ENCODE measurements at regions not wholly inside any gene's neighbourhood (a gene's known extent, or its start where the extent isn't known, plus 50 kb on each side); places are given as distances from the start of the nearest gene placed in this dataset.

GRCh38 chr3:73901686-73902085 is 276.9 kb upstream of the PDZRN3 start:
- H2AFZ ChIP-seq (ENCODE audit: control insufficient read depth, low read depth, low read length) = no peak overlapping the region
- no TSS peak for BruUV-seq (replicated peaks)
- SMC1A ChIA-PET (ENCODE audit: uncharacterized antibody, unreplicated experiment) = interaction anchor here (0.6 kb wide), 1 partner anchor 13 kb away, joined by 4 read pairs; no protein-coding TSS in a partner anchor
- no peaks in the 10 kb centered on the region for H3K36me3 ChIP-seq (ENCODE audit: control insufficient read depth in 2 of 2, insufficient read depth in 2 of 2, low read length in 1 of 2)
- ATAC-seq (no peak), FAIRE-seq (no peak), DNase-seq (ENCODE audit: low read depth, low spot score) (no peak)
- in situ Hi-C loops (cut with MboI) = no loop called here
- intact Hi-C loops (cut with micrococcal nuclease; ENCODE audit: unreplicated experiment) = no loop called here
- H3K79me2 ChIP-seq (ENCODE audit: control insufficient read depth, insufficient read depth, low read length) = no peaks in the 10 kb centered on the region
- H3K27me3 ChIP-seq (replicated peaks in 1 of 2; ENCODE audit: control insufficient read depth in 2 of 2, insufficient read depth in 2 of 2, low read length in 1 of 2) = no peaks in the 10 kb centered on the region
- TF ChIP-seq STAT3 (IDR thresholded peaks at IDR 0.05; ENCODE audit: low read depth, low read length) = no peak
- no peak for TF ChIP-seq SMAD1 (IDR thresholded peaks at IDR 0.05; ENCODE audit: low read depth, partially characterized antibody)
- TF ChIP-seq POLR2AphosphoS2 (IDR thresholded peaks at IDR 0.05; ENCODE audit: low read depth, low read length) = no peak
- no peak for TF ChIP-seq TCF7 (IDR thresholded peaks at IDR 0.05; ENCODE audit: borderline replicate concordance)
- TF ChIP-seq HSF1 (IDR thresholded peaks at IDR 0.05; ENCODE audit: low read depth, low read length) = no peak
- TF ChIP-seq MLLT1 (IDR thresholded peaks at IDR 0.05) = no peak
- no peak for TF ChIP-seq USF1 (IDR thresholded peaks at IDR 0.05; ENCODE audit: borderline replicate concordance, extremely low read length, insufficient read depth, low read depth, low read length)
- WGBS (ENCODE audit: insufficient coverage, insufficient replicate concordance, low lambda C conversion rate, missing lambda C conversion rate) = 5% methylated on average over 2 of the region's 2 CpGs
- H3K4me2 ChIP-seq (ENCODE audit: control insufficient read depth, insufficient read depth) = no peak overlapping the region
- H3K27ac ChIP-seq (ENCODE audit: control insufficient read depth, insufficient read depth) = no peak overlapping the region
- CTCF ChIA-PET = no interaction called here
- H3K4me3 ChIP-seq = no peak overlapping the region
- POLR2A ChIA-PET = no interaction called here
- RAD21 ChIA-PET (ENCODE audit: unreplicated experiment) = no interaction called here
- H3K9ac ChIP-seq (ENCODE audit: control insufficient read depth, insufficient read depth, low read length) = no peak overlapping the region
- H4K20me1 ChIP-seq (ENCODE audit: control insufficient read depth, insufficient read depth) = no peaks in the 10 kb centered on the region
- H3K9me3 ChIP-seq (replicated peaks; ENCODE audit: control insufficient read depth, insufficient read depth, low read length) = no peaks in the 10 kb centered on the region
- H3K4me1 ChIP-seq (ENCODE audit: control insufficient read depth, insufficient read depth, low read length) = no peaks in the 10 kb centered on the region

All from GM12878 (cell line).